ENCODE measurements at regions not wholly inside any gene's neighbourhood (a gene's known extent, or its start where the extent isn't known, plus 50 kb on each side); places are given as distances from the start of the nearest gene placed in this dataset.

GRCh38 chr1:81459043-81459442 is 341.7 kb upstream of the ADGRL2 start:
- H3K36me3 ChIP-seq, result no peaks in the 10 kb centered on the region
- intact Hi-C loops (cut with DNase I; ENCODE audit: low total_unique reads), result no loop called here
- TF ChIP-seq POLR2A (IDR thresholded peaks at IDR 0.05) (no peak), POLR2AphosphoS5 (IDR thresholded peaks at IDR 0.05) (no peak)
- no peak for DNase-seq
- H3K4me1 ChIP-seq, result peaks cover 0 to 11% (median 6%) of the 10 kb centered on the region in 6 donors
- no peak overlapping the region for H3K4me3 ChIP-seq
- no peaks in the 10 kb centered on the region for H3K27me3 ChIP-seq (replicated peaks in 1 of 7)
- no peak overlapping the region for H3K27ac ChIP-seq
- peaks cover 0 to 3% (median 0%) of the 10 kb centered on the region in 8 donors for H3K9me3 ChIP-seq

- no peaks in the 10 kb centered on the region for H3K27me3 ChIP-seq (replicated peaks in 1 of 7)
- peaks cover 0 to 2% (median under 1%) of the 10 kb centered on the region in 6 donors for H3K4me1 ChIP-seq
- H3K4me3 ChIP-seq, result no peak overlapping the region
- H3K27ac ChIP-seq, result no peak overlapping the region
- DNase-seq, result peak; percentile 55
- peaks cover 0 to 3% (median 0%) of the 10 kb centered on the region in 8 donors for H3K9me3 ChIP-seq
- no peaks in the 10 kb centered on the region for H3K36me3 ChIP-seq
- 67 to 92% (median 74%) methylated on average over 4 of the region's 4 CpGs for WGBS, 5 donors
- TF ChIP-seq POLR2AphosphoS5 (IDR thresholded peaks at IDR 0.05) (no peak), POLR2A (IDR thresholded peaks at IDR 0.05) (no peak), CTCF (IDR thresholded peaks at IDR 0.05 in 8 of 11, conservative IDR thresholded peaks at IDR 0.05 in 3 of 11) (no peak)
- intact Hi-C loops (cut with DNase I; ENCODE audit: low total_unique reads), result no loop called here
Measured at GRCh38 chr1:81458186-81458585, 342.5 kb upstream of the ADGRL2 start.

- DNase-seq, result no peak
- Histone ChIP-seq H3K36me3 (no peaks in the 10 kb centered on the region), H3K27ac (peak overlapping the region in 1 of 8 donors; percentile 4), H3K27me3 (replicated peaks in 1 of 7) (no peaks in the 10 kb centered on the region), H3K4me3 (no peak overlapping the region), H3K4me1 (no peaks in the 10 kb centered on the region), H3K9me3 (no peaks in the 10 kb centered on the region)
- intact Hi-C loops (cut with DNase I; ENCODE audit: low total_unique reads), result no loop called here
- TF ChIP-seq CTCF (IDR thresholded peaks at IDR 0.05 in 8 of 11, conservative IDR thresholded peaks at IDR 0.05 in 3 of 11) (no peak), POLR2AphosphoS5 (IDR thresholded peaks at IDR 0.05) (no peak), POLR2A (IDR thresholded peaks at IDR 0.05) (no peak)
- 72 to 80% (median 77%) methylated on average over 4 of the region's 4 CpGs for WGBS, 5 donors
Measured at GRCh38 chr1:81455481-81455880, 345.3 kb upstream of the ADGRL2 start.

GRCh38 chr1:81453971-81454370 is 346.8 kb upstream of the ADGRL2 start:
- Histone ChIP-seq H3K27ac (no peak overlapping the region), H3K4me3 (no peak overlapping the region), H3K27me3 (replicated peaks in 1 of 7) (no peaks in the 10 kb centered on the region), H3K9me3 (no peaks in the 10 kb centered on the region), H3K36me3 (no peaks in the 10 kb centered on the region), H3K4me1 (no peaks in the 10 kb centered on the region)
- WGBS, 5 donors, result 95 to 98% (median 97%) methylated on average over 3 of the region's 3 CpGs
- TF ChIP-seq POLR2AphosphoS5 (IDR thresholded peaks at IDR 0.05) (no peak), CTCF (IDR thresholded peaks at IDR 0.05 in 8 of 11, conservative IDR thresholded peaks at IDR 0.05 in 3 of 11) (no peak), POLR2A (IDR thresholded peaks at IDR 0.05) (no peak)
- intact Hi-C loops (cut with DNase I; ENCODE audit: low total_unique reads), result no loop called here
- DNase-seq, result no peak

GRCh38 chr1:81453367-81453703 is 347.4 kb upstream of the ADGRL2 start:
- no peaks in the 10 kb centered on the region for H3K4me1 ChIP-seq
- no peak for TF ChIP-seq POLR2AphosphoS5 (IDR thresholded peaks at IDR 0.05)
- no peak for TF ChIP-seq POLR2A (IDR thresholded peaks at IDR 0.05)
- TF ChIP-seq CTCF (IDR thresholded peaks at IDR 0.05 in 8 of 11, conservative IDR thresholded peaks at IDR 0.05 in 3 of 11), result no peak
- DNase-seq, result no peak
- intact Hi-C loops (cut with DNase I; ENCODE audit: low total_unique reads), result no loop called here
- no peaks in the 10 kb centered on the region for H3K27me3 ChIP-seq (replicated peaks in 1 of 7)
- H3K4me3 ChIP-seq, result no peak overlapping the region
- WGBS, 5 donors, result 85 to 96% (median 93%) methylated on average over 2 of the region's 2 CpGs
- no peak overlapping the region for H3K27ac ChIP-seq
- no peaks in the 10 kb centered on the region for H3K9me3 ChIP-seq
- no peaks in the 10 kb centered on the region for H3K36me3 ChIP-seq
